HepG2 (cell line): ENCODE measurements at regions not wholly inside any gene's neighbourhood (a gene's known extent, or its start where the extent isn't known, plus 50 kb on each side); places are given as distances from the start of the nearest gene placed in this dataset.

ENCODE experiments used
- ATAC-seq: fragments of 200-7000 bp; cut with Tn5 transposase; 3 replicates; pipeline ENCODE4 v1.9.1; 2020; ENCODE audit warnings: mild to moderate bottlenecking, moderate library complexity
- BruUV-seq: library from RNA; stranded (reverse); fragments of 400-500 nt; replicated peaks from 2 replicates; lab custom pipeline; 2021; lab: Mats Ljungman, UMichigan
- CTCF ChIA-PET: fragments of 300-600 bp; formaldehyde crosslinking; extraction: SDS; loops from one replicate; lab custom pipeline; 2021; ENCODE audit warnings: low total read pairs, inconsistent platforms, low intra/inter-chr PET ratio; lab: Yijun Ruan, JAX
- POLR2A ChIA-PET: fragments of 350-600 bp; sonication (Branson Sonifier 250); formaldehyde crosslinking; loops from one replicate; lab custom pipeline; 2020; ENCODE audit warnings: antibody characterized with exemption, inconsistent platforms; lab: Yijun Ruan, JAX
- DNase-seq: peaks from one replicate; pipeline ENCODE4 v3.0.0-alpha.2; 2015; ENCODE audit warnings: low spot score
- FAIRE-seq: peaks from 3 replicates; lab custom pipeline; 2011; peaks lifted over from hg19 to GRCh38; lab: Jason Lieb, UNC
- H2AFZ ChIP-seq: one replicate; pipeline ENCODE4 v1.6.1; 2011; ENCODE audit warnings: low read length, inconsistent platforms
- H3K27ac ChIP-seq: fragments of 300-600 bp; 3 replicates; pipeline ENCODE4 v1.8.0; 2011; ENCODE audit warnings: mixed run types, mild to moderate bottlenecking, mixed read lengths, low read length, inconsistent platforms; ENCODE audit not compliant: insufficient read depth; ENCODE audit errors: extremely low read length
- H3K27me3 ChIP-seq, 2 experiments: fragments of 200-600 bp in 1 of 2; 2 replicates in 1 of 2; 3 replicates in 1 of 2; pipeline versions ENCODE4 v1.6.0 to v1.8.0; 2011; ENCODE audit warnings: low read length in 2 of 2, mild to moderate bottlenecking in 2 of 2, moderate library complexity in 2 of 2, inconsistent platforms in 1 of 2; ENCODE audit not compliant: insufficient read depth in 2 of 2, control insufficient read depth in 1 of 2
- H3K36me3 ChIP-seq, 2 experiments: fragments of 200-600 bp in 1 of 2; replicated peaks in 1 of 2; 2 replicates in 1 of 2; 3 replicates in 1 of 2; pipeline versions ENCODE4 v1.5.1 to v1.8.0; 2011; ENCODE audit warnings: low read length in 2 of 2, inconsistent platforms in 1 of 2; ENCODE audit not compliant: insufficient read depth in 2 of 2, control insufficient read depth in 1 of 2
- H3K4me1 ChIP-seq: 2 replicates; pipeline ENCODE4 v1.5.1; 2012; ENCODE audit warnings: low read length, inconsistent platforms; ENCODE audit not compliant: insufficient read depth
- H3K4me2 ChIP-seq: 2 replicates; pipeline ENCODE4 v1.6.0; 2011; ENCODE audit warnings: low read depth, low read length, inconsistent platforms
- H3K4me3 ChIP-seq, 3 experiments: fragments of 200-600 bp in 1 of 3; sonication (generic), shearing (Covaris generic) in 1 of 3; replicated peaks in 1 of 3; 2 replicates each; pipeline ENCODE4 v1.5.1; 2011 to 2016; ENCODE audit warnings: low read length in 3 of 3, inconsistent platforms in 2 of 3, low read depth in 2 of 3, mild to moderate bottlenecking in 2 of 3, control low read depth in 1 of 3, mixed read lengths in 1 of 3; ENCODE audit not compliant: insufficient read depth in 1 of 3
- H3K79me2 ChIP-seq: one replicate; pipeline ENCODE4 v1.6.1; 2011; ENCODE audit warnings: low read length, inconsistent platforms; ENCODE audit not compliant: insufficient read depth
- H3K9ac ChIP-seq: 2 replicates; pipeline ENCODE4 v1.6.0; 2011; ENCODE audit warnings: mild to moderate bottlenecking, low read depth, low read length, inconsistent platforms; ENCODE audit not compliant: insufficient read depth
- H3K9me3 ChIP-seq: 2 replicates; pipeline ENCODE4 v1.5.1; 2012; ENCODE audit warnings: mild to moderate bottlenecking, low read length
- H4K20me1 ChIP-seq: 2 replicates; pipeline ENCODE4 v1.6.0; 2011; ENCODE audit warnings: inconsistent platforms, mild to moderate bottlenecking, low read length, moderate library complexity; ENCODE audit not compliant: insufficient read depth
- ARID2 ChIP-seq: sonication (generic); formaldehyde crosslinking; IDR thresholded peaks from 2 replicates; pipeline ENCODE4 v1.8.1; 2022; ENCODE audit warnings: mild to moderate bottlenecking, missing genetic modification reagents, borderline replicate concordance
- FOXP1 ChIP-seq, 2 experiments: fragments of 450-650 bp in 1 of 2; IDR thresholded peaks; 2 replicates each; pipeline ENCODE4 v1.6.1; 2017 to 2018; ENCODE audit warnings: antibody characterized with exemption in 1 of 2
- KAT2B ChIP-seq: fragments of 150-350 bp; IDR thresholded peaks from 2 replicates; pipeline ENCODE4 v1.6.1; 2014; ENCODE audit warnings: low read depth, low read length, borderline replicate concordance
- NBN ChIP-seq: fragments of 450-650 bp; conservative IDR thresholded peaks from 2 replicates; pipeline ENCODE4 v1.6.1; 2017
- ZSCAN21 ChIP-seq: sonication (generic); formaldehyde crosslinking; IDR thresholded peaks from 2 replicates; pipeline ENCODE4 v1.8.0; 2022; ENCODE audit warnings: mild to moderate bottlenecking, missing genetic modification reagents, moderate library complexity, borderline replicate concordance
- ZSCAN25 ChIP-seq: sonication (generic); formaldehyde crosslinking; IDR thresholded peaks from 2 replicates; pipeline ENCODE4 v1.8.0; 2022; ENCODE audit warnings: mild to moderate bottlenecking, missing genetic modification reagents
- ZZZ3 ChIP-seq: sonication (generic); formaldehyde crosslinking; IDR thresholded peaks from 2 replicates; pipeline ENCODE4 v1.4.0; 2020; ENCODE audit warnings: missing genetic modification reagents, mild to moderate bottlenecking, borderline replicate concordance
- WGBS: methylation state at CpG from one replicate; pipeline ENCODE4 v1.1.6; 2017; ENCODE audit warnings: low lambda C conversion rate; 5-methylcytosine and 5-hydroxymethylcytosine counted together
- in situ Hi-C: cut with HindIII; loops from 2 replicates; pipeline ENCODE4 v1.10.0; 2017; ENCODE audit warnings: low pct_unique_long_range_greater_than_20kb; ENCODE audit not compliant: extremely low pct_ligation_motif_present
- intact Hi-C: fragments of 100-400 bp; cut with micrococcal nuclease; formaldehyde crosslinking; loops from one replicate; pipeline ENCODE4 v1.10.0; 2022; ENCODE audit not compliant: unreplicated experiment
- TF ChIP-seq, protein P1 (sequence below): sonication (generic); formaldehyde crosslinking; IDR thresholded peaks from 2 replicates; pipeline ENCODE4 v1.8.0; 2022; ENCODE audit warnings: mild to moderate bottlenecking, missing genetic modification reagents, moderate library complexity
- TF ChIP-seq, protein P2 (sequence below): sonication (generic); formaldehyde crosslinking; IDR thresholded peaks from 2 replicates; pipeline ENCODE4 v1.8.1; 2023; ENCODE audit warnings: mild to moderate bottlenecking, missing genetic modification reagents
- TF ChIP-seq, protein P3 (sequence below): sonication (generic); formaldehyde crosslinking; conservative IDR thresholded peaks from 2 replicates; pipeline ENCODE4 v1.5.0; 2020; ENCODE audit warnings: missing genetic modification reagents

DNA sequence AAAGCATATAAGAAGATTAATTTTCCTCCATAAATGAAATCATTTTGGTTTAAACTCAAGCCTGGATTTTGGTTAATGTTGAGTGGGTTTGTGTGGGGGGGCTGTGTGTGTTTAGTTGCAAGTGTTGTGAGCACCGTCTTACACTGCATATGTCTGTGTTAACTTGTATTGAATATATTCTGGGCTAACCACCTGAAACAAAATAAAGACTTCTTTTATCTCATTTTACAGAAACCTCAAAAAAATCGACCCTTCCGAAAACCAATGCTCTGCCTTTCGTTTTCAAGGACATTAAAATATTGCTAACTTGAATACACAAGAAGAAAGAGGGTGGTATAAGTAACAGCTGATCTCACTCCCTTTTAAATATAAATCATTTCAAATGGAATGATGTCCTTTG, 192.2 kb upstream of the BLID start:
- DNase-seq (no peak), FAIRE-seq (no peak), ATAC-seq (no peak)
- H3K4me1 ChIP-seq: no peaks in the 10 kb centered on the region
- ChIA-PET POLR2A (no interaction called here), CTCF (no interaction called here)
- H4K20me1 ChIP-seq: no peaks in the 10 kb centered on the region
- no peaks in the 10 kb centered on the region for H3K36me3 ChIP-seq
- no peak overlapping the region for H3K9ac ChIP-seq
- H3K27ac ChIP-seq: no peak overlapping the region
- TF ChIP-seq, protein P1, sequence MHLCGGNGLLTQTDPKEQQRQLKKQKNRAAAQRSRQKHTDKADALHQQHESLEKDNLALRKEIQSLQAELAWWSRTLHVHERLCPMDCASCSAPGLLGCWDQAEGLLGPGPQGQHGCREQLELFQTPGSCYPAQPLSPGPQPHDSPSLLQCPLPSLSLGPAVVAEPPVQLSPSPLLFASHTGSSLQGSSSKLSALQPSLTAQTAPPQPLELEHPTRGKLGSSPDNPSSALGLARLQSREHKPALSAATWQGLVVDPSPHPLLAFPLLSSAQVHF (CRISPR knock-in tag): no peak
- TF ChIP-seq ZSCAN25 (CRISPR knock-in tag): no peak
- TF ChIP-seq ZSCAN21 (CRISPR knock-in tag): no peak
- TF ChIP-seq, protein P2, sequence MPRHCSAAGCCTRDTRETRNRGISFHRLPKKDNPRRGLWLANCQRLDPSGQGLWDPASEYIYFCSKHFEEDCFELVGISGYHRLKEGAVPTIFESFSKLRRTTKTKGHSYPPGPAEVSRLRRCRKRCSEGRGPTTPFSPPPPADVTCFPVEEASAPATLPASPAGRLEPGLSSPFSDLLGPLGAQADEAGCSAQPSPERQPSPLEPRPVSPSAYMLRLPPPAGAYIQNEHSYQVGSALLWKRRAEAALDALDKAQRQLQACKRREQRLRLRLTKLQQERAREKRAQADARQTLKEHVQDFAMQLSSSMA (CRISPR knock-in tag): no peak
- TF ChIP-seq KAT2B: no peak
- TF ChIP-seq, protein P3, sequence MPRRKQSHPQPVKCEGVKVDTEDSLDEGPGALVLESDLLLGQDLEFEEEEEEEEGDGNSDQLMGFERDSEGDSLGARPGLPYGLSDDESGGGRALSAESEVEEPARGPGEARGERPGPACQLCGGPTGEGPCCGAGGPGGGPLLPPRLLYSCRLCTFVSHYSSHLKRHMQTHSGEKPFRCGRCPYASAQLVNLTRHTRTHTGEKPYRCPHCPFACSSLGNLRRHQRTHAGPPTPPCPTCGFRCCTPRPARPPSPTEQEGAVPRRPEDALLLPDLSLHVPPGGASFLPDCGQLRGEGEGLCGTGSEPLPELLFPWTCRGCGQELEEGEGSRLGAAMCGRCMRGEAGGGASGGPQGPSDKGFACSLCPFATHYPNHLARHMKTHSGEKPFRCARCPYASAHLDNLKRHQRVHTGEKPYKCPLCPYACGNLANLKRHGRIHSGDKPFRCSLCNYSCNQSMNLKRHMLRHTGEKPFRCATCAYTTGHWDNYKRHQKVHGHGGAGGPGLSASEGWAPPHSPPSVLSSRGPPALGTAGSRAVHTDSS: no peak
- TF ChIP-seq NBN: no peak
- no peak for TF ChIP-seq ARID2 (CRISPR knock-in tag)
- no peak for TF ChIP-seq ZZZ3 (CRISPR knock-in tag)
- TF ChIP-seq FOXP1 (IDR thresholded peaks at IDR 0.05): no peak
- TF ChIP-seq FOXP1 (CRISPR knock-in tag; IDR thresholded peaks at IDR 0.05): no peak
- no peaks in the 10 kb centered on the region for H3K9me3 ChIP-seq
- H3K27me3 ChIP-seq: no peaks in the 10 kb centered on the region
- intact Hi-C loops: no loop called here
- no peaks in the 10 kb centered on the region for H3K79me2 ChIP-seq
- H3K4me2 ChIP-seq: no peak overlapping the region
- no TSS peak for BruUV-seq
- WGBS: 48% methylated on average over 4 of the region's 4 CpGs
- no peak overlapping the region for H3K4me3 ChIP-seq
- in situ Hi-C loops: no loop called here
- H2AFZ ChIP-seq: no peak overlapping the region
